GM12891 (cell line): ENCODE measurements at regions not wholly inside any gene's neighbourhood (a gene's known extent, or its start where the extent isn't known, plus 50 kb on each side); places are given as distances from the start of the nearest gene placed in this dataset.

ENCODE experiments used
- DNase-seq: peaks from one replicate; pipeline ENCODE4 v3.0.0; 2011; ENCODE audit warnings: low spot score; ENCODE audit not compliant: insufficient read length
- FAIRE-seq: peaks from 2 replicates; lab custom pipeline; 2011; peaks lifted over from hg19 to GRCh38; lab: Jason Lieb, UNC
- PAX5 ChIP-seq: IDR thresholded peaks from 2 replicates; pipeline ENCODE4 v1.6.1; 2011; ENCODE audit warnings: low read length, moderate library complexity, mild to moderate bottlenecking; ENCODE audit not compliant: insufficient read depth, severe bottlenecking
- POLR2A ChIP-seq: IDR thresholded peaks from 2 replicates; pipeline ENCODE4 v1.6.1; 2011; ENCODE audit warnings: low read depth, low read length, control low read depth
- POLR2AphosphoS5 ChIP-seq: IDR thresholded peaks from 2 replicates; pipeline ENCODE4 v1.6.1; 2011; ENCODE audit warnings: low read depth, low read length, control low read depth
- POU2F2 ChIP-seq: IDR thresholded peaks from 2 replicates; pipeline ENCODE4 v1.6.1; 2011; ENCODE audit warnings: low read depth, mild to moderate bottlenecking, control low read depth, low read length, moderate library complexity
- SPI1 ChIP-seq: IDR thresholded peaks from 2 replicates; pipeline ENCODE4 v1.6.1; 2011; ENCODE audit warnings: low read depth, low read length, control low read depth
- TAF1 ChIP-seq: IDR thresholded peaks from 2 replicates; pipeline ENCODE4 v1.6.1; 2011; ENCODE audit warnings: low read depth, low read length, control low read depth

DNA sequence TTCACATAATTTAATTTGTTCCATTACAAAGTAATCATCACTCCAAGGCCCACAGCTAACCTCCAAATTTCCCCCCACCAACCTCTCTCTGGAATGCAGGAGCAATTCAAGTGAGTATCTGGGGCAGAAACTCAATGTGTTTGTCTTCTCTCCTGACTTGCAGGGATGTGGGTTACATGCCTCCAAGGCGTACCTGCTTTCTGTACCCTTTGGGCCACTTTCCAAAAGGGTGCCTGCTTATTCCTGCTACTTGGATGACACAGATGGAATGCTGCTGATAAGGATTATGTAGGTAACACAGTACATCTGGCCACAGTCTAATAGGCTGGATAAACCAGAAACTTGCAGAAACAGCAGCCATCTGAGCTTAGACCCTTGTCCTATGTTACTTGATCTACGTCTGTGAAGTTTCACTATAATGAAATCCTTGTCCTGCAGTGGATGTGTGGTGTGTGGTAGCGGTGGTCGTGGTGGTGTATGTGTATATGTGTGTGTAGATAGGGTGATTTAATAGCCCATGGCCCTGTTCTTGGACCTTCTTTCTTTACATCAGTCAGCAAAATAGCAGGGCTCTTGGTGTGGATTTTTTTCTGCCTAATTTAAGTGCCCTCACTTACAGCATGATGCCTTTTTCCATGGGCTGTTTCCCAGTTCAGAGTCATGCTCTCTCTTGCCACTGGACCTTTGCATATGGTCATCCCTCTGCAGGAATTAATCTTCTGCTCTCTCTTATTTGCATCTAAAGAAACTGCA is 175.9 kb downstream of the ZDHHC21 start:
- TF ChIP-seq SPI1, result no peak
- FAIRE-seq (no peak), DNase-seq (no peak)

- TF ChIP-seq PAX5 (no peak), TAF1 (no peak), POLR2A (no peak), SPI1 (no peak), POU2F2 (no peak), POLR2AphosphoS5 (no peak)
- FAIRE-seq, result no peak
- DNase-seq, result no peak
Measured at GRCh38 chr9:14516656-14517055, 176.6 kb downstream of the ZDHHC21 start.

- FAIRE-seq (no peak), DNase-seq (no peak)
- TF ChIP-seq POLR2AphosphoS5, result no peak
- no peak for TF ChIP-seq SPI1
- TF ChIP-seq PAX5, result no peak
- TF ChIP-seq POU2F2, result no peak
- TF ChIP-seq POLR2A, result no peak
- no peak for TF ChIP-seq TAF1
Measured at GRCh38 chr9:14515571-14516198, 177.5 kb downstream of the ZDHHC21 start.

- no peak for TF ChIP-seq POLR2A
- TF ChIP-seq SPI1, result no peak
- no peak for TF ChIP-seq TAF1
- TF ChIP-seq POU2F2, result no peak
- TF ChIP-seq POLR2AphosphoS5, result no peak
- no peak for TF ChIP-seq PAX5
- FAIRE-seq, result no peak
- no peak for DNase-seq
Measured at GRCh38 chr9:14515049-14515448, 178.2 kb downstream of the ZDHHC21 start.

DNA sequence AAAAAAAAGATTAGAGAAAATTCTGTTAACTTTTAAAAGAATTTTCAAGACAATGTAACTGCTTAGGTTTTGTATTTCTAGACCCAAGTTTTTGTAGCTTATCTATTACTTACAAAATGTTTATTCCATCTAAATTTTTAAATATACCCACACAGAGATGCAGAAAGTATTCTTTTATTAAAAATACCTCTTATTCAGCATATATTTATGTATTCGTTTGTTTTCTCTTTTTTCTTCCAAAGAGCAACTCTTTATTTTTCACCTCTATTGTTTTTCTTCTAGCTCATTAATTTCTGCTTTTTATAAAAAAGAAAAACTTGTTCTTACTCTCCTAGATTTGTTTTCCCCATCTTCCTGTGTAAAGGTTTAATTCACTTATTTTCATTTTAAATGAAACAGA is 180.3 kb downstream of the ZDHHC21 start:
- no peak for FAIRE-seq
- no peak for DNase-seq
- no peak for TF ChIP-seq TAF1
- TF ChIP-seq PAX5, result no peak
- no peak for TF ChIP-seq POLR2AphosphoS5
- no peak for TF ChIP-seq POLR2A
- no peak for TF ChIP-seq POU2F2
- no peak for TF ChIP-seq SPI1

- DNase-seq (no peak), FAIRE-seq (no peak)
- TF ChIP-seq TAF1, result no peak
- no peak for TF ChIP-seq POLR2AphosphoS5
- TF ChIP-seq SPI1, result no peak
- TF ChIP-seq POLR2A, result no peak
- TF ChIP-seq POU2F2, result no peak
- TF ChIP-seq PAX5, result no peak
Measured at GRCh38 chr9:14511452-14511851, 181.8 kb downstream of the ZDHHC21 start.

GRCh38 chr9:14508884-14509283 is 184.3 kb downstream of the ZDHHC21 start:
- no peak for FAIRE-seq
- no peak for DNase-seq
- TF ChIP-seq POLR2AphosphoS5 (no peak), POU2F2 (no peak), PAX5 (no peak), TAF1 (no peak), SPI1 (no peak), POLR2A (no peak)

DNA sequence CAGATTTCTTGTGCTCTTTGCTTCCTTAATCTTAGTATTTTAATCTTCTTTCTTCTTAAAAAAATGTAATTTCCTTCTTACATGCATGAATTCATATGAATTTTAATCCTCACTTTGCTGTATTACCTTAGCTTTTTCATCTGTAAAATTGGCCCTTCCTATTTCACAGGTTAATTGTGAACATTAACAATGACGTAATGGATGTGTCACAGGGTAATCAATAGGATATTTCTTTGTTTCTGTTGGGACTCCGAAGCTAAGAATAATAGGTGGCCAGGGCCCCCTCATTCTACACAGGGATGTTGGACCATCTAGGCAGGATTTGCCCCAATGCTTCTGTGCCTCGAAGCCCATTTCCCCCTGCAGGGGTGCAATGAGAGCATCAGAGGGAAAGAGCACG is 187.4 kb upstream of the NFIB start:
- FAIRE-seq (no peak), DNase-seq (no peak)
- no peak for TF ChIP-seq PAX5
- no peak for TF ChIP-seq SPI1
- TF ChIP-seq POLR2AphosphoS5, result no peak
- no peak for TF ChIP-seq POU2F2
- no peak for TF ChIP-seq POLR2A

GRCh38 chr9:14500705-14501104 is 186.8 kb upstream of the NFIB start:
- DNase-seq (no peak), FAIRE-seq (no peak)
- TF ChIP-seq POLR2AphosphoS5, result no peak
- peak; percentile 82 for TF ChIP-seq SPI1
- no peak for TF ChIP-seq PAX5

DNA sequence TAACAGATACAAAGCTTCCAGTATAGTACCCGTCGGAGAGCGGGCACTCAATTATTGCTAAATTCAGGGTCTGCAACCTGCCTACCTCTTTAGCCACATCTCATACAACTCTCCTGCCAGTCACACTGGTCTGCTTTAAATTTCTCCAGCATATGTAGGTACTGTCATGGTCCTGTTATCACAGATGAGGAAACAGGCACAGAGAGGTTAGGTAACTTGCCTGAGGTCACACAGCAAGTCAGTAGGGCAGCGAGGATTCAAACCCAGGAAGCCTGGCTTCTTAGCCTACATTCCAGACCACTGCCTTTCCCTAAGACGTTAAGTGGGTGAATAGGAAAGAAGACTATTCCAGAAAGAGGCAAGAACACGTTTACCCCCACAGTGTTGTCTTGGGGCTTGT is 186.0 kb upstream of the NFIB start:
- FAIRE-seq (no peak), DNase-seq (no peak)
- TF ChIP-seq SPI1 (no peak), TAF1 (no peak), POLR2A (no peak), PAX5 (no peak), POLR2AphosphoS5 (no peak), POU2F2 (no peak)
